AG09319 (cell line): ENCODE measurements at regions not wholly inside any gene's neighbourhood (a gene's known extent, or its start where the extent isn't known, plus 50 kb on each side); places are given as distances from the start of the nearest gene placed in this dataset.

ENCODE experiments used
- DNase-seq: peaks from one replicate; pipeline ENCODE4 v3.0.0-alpha.2; 2010; ENCODE audit warnings: low read depth; ENCODE audit errors: extremely low read depth
- CTCF ChIP-seq: IDR thresholded peaks from 2 replicates; pipeline ENCODE4 v1.5.1; 2011; ENCODE audit warnings: low read depth, mild to moderate bottlenecking, inconsistent platforms, low read length, moderate library complexity

GRCh38 chr6:75546381-75546780, 52.8 kb upstream of the FILIP1 start:
- TF ChIP-seq CTCF, result peak; percentile 19
- DNase-seq, result no peak

GRCh38 chr6:75550544-75551167, 51.0 kb upstream of the SENP6 start:
- no peak for TF ChIP-seq CTCF
- no peak for DNase-seq

GRCh38 chr6:75551367-75551952, 50.2 kb upstream of the SENP6 start:
- TF ChIP-seq CTCF, result no peak
- no peak for DNase-seq
